HPDE6-E6E7 (cell line): ENCODE measurements at regions not wholly inside any gene's neighbourhood (a gene's known extent, or its start where the extent isn't known, plus 50 kb on each side); places are given as distances from the start of the nearest gene placed in this dataset.
"Not testable (repeated sequence)": the region's sequence is repeated elsewhere in the genome, so short reads cannot be mapped to it uniquely, and the experiment has no call there.

Source experiments
- DNase-seq: peaks from one replicate; pipeline ENCODE4 v3.0.0; 2011; ENCODE audit warnings: missing footprints; ENCODE audit errors: extremely low spot score

- no peak for DNase-seq
Observed at GRCh38 chr11:46223252-46223513, 54.3 kb upstream of the CREB3L1 start.

DNA sequence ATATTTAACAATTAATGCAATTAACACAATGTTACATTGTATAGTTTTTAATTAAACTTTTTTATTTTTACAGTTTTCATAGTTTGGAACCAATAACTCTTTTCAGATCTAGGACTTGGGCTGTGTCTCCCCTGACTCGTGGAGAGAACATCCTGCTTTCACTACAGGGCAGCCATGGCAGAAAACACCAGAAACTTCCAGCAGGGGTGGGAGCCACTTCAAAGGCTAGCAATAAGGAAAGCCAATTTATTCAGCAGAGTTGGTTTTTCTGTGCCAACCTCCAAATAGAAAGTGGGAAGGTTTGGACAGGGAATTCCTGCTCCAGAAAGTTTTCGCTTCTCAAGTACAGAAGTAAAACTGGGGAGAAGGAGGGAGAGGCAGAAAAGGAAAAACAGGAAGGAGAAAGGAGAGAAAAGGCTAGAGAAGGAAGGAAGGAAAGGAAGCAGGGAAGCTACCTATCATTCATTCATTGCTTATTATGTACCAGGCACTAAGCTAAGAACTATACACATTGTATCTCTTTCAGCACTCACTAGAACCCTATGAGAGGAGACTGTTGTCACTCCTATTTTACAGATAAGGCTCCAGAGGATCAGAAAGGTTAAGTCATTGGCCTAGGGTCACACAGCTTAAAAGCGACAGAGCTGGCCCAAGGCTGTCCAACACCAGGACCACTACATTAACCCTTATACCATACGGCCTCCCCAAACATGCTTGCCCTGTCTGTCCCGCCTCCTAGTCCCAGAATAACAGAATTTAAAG, 54.8 kb upstream of the CREB3L1 start:
- no peak for DNase-seq

GRCh38 chr11:46220313-46220712, 57.1 kb upstream of the CREB3L1 start:
- DNase-seq, result no peak

DNA sequence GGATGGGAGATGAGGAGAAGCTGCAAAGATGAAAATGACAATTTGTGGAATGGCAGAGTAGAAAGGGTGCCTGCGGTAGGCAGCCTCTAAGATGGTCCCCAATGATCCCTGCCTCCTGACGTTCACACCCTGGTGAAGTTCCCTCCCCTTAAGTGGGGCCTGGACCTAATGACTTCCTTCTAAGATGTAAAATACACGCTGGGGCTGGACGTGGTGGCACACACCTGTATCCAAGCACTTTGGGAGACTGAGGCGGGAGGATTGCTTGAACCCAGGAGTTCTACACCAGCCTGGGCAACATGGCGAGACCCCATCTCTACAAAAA, 60.7 kb upstream of the CREB3L1 start:
- no peak for DNase-seq

DNA sequence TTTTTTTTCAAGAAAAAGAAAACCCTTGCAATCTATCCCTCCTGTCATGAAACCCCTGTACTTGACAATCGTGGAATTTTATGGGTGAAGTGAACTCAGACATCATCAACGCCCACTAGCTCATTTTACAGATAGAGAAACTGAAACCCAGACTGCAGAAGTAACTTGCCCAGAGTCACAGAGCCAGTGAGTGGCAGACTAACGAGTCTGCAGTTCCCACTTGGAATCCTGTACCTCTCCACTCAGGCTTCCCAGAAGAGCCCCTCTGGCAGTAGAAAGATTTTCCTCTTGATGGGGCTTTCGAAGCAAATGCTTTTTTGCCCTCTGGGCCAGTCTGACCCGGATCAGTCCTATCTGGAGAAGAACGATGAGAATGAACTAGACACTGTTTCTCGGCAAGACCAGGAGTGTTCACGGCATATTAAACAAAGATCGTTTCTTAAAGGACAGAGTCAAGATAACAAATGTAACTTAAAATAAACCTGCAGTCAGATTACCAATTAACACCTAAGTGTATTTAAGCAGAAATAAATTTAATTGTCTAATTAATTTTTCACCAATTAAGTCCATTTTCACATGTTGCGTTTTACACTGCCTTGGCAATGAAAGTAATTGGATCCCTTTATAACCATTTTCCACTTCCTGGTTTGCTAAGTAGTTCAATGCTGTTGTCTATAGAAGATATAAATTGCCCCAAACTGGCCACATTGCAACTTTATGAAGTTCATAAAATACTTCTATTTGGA, 61.3 kb upstream of the CREB3L1 start:
- no peak for DNase-seq

- DNase-seq, result no peak
Observed at GRCh38 chr11:46215208-46215931, 62.1 kb upstream of the CREB3L1 start.

DNA sequence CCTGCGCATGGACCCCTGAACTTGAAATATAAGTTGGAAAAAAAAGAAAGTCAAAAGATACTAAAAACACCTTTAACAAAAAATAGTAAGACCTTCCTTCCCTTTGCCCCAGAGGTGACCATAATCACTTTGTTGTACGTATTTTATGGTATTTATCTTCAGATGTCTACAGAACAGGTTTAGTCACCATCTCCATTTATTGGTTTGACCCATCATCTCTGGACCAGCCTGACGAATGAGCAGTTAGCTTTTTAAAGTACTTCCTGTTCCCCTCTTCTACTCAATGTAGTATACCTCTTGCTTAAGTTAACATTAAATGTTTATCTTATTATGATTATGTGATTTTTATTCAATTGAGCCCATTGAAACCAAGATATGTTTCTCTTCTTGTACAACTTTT, 64.7 kb upstream of the CREB3L1 start:
- DNase-seq, result no peak

DNA sequence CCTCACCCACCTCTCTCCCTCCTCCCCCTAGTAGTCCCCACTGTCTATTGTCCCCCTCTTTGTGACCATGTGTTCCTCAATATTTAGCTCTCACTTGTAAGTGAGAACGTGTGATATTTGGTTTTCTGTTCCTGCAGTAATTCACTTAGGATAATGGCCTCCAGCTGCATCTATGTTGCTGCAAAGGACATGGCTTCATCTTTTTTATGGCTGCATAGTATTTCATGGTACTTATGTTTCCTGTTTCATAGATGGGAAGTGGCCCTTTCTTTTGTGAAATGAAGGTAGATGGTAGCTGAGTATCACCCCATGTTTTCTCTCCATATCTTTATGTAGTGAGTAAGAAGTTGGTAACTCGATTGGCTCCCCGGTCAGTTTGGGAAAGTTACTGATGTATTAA, 66.6 kb upstream of the CREB3L1 start:
- no peak for DNase-seq

- DNase-seq, result peak; percentile 59
Observed at GRCh38 chr11:46210133-46210636, 67.3 kb upstream of the CREB3L1 start.

GRCh38 chr11:46209624-46210023, 67.8 kb upstream of the CREB3L1 start:
- not testable (repeated sequence) for DNase-seq

- DNase-seq, result no peak
Observed at GRCh38 chr11:46208803-46209202, 68.7 kb upstream of the CREB3L1 start.

GRCh38 chr11:46207270-46207669, 70.2 kb upstream of the CREB3L1 start:
- DNase-seq, result no peak

- DNase-seq, result not testable (repeated sequence)
Observed at GRCh38 chr11:46204415-46204814, 73.0 kb upstream of the CREB3L1 start.

DNA sequence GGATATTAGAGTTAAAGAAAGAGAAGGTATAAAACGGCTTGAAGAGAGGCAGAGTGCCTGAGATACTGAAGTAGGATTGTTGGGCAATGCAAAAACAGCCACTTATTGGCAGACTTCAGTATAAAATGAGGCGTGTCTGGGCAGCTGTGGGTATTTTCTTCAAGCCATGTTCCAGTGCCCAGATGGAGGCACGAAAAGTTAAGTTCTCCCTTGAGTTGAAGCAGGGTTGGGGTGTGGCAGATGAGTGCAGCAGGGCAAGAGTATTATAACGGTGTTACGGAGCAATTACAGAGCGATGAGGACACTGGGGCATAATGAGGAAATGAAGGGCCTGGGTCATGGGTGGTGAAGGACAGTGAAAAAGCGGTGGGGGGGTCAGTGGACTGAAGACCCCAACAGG, 73.7 kb upstream of the CREB3L1 start:
- DNase-seq, result no peak

DNA sequence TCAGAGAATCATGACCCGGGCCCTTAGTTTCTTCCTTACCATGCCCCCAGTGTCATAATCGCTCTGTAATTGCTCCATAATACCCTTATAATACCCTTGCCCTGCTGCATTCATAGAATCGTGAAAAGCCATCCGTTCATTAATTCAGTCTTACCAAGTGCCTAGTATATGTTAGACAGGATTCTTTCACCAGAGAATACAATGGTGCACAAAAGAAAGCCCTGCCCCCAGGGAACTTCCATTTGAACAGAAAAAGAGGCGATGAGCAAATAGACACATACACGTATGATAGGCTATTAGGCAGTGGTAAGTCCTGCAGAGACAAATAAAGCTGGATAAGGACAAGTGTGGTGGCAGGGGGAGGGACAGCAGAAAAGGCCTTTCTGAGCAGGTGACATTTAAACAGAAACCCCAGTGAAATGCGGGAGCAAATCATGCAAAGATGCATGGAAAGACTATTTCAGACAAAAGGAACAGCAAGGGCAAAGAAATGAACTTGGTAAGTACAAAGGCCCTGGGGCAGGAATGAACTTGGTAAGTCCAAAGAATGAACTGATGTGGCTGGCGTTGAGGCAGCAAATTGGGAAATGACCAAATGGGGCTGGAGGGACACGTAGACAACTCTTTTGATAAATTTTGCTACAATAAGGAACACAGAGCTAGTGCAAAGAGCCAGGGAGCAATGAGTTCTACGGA, 74.6 kb upstream of the CREB3L1 start:
- no peak for DNase-seq

DNA sequence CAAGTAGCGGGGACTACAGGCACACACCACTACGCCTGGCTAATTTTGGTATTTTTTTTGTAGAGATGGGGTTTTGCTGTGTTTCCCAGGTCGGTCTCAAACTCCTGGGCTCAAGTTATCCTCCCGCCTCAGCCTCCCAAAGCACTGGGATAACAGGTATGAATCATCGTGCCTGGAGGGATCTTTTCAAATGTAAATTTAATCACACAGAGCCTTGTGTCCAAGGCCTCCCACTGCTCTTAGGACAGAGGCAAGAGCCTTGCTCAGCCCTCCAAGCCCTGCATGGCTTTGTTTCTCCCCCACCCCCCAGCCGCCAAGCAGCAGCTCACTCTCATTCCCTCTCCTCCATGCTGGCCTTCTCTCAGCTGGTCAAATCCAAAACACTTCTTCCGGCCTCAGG, 75.3 kb upstream of the CREB3L1 start:
- DNase-seq, result no peak

DNA sequence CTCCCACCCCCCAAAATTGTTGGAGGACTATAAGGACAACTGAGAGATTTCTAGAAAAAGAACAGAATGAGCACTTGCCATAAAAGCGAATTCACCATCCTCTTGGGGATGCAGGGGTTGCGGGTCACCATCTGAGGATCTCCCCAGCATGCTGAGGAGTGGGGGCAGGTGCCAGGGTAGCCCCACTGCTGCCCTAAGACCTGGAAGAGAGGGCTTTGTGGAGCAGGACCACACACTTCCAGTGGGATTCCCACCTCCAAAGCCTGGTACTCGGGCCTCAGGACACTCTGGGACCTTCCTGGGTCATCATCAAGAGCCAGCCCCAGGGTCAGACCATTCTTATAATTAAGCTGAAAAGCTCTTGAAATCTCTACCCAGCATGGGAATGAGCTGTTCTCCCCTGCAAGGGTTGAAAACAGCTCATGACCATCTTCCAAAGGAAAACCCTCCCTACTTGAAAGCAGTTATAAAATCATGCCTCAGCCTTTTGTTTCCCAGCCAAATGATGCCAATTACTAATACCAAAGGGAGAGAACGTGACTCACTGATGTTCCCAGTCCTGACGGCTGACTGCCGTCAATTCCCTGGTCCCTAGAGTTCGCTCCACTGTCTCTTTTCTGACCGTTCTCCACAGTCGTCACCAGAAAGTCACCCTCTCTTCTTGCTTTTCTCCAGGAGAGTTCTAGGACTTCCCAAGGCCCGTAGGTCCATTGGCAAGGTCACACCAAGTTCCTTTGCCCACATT, 76.8 kb upstream of the CREB3L1 start:
- peak; percentile 53 for DNase-seq

DNA sequence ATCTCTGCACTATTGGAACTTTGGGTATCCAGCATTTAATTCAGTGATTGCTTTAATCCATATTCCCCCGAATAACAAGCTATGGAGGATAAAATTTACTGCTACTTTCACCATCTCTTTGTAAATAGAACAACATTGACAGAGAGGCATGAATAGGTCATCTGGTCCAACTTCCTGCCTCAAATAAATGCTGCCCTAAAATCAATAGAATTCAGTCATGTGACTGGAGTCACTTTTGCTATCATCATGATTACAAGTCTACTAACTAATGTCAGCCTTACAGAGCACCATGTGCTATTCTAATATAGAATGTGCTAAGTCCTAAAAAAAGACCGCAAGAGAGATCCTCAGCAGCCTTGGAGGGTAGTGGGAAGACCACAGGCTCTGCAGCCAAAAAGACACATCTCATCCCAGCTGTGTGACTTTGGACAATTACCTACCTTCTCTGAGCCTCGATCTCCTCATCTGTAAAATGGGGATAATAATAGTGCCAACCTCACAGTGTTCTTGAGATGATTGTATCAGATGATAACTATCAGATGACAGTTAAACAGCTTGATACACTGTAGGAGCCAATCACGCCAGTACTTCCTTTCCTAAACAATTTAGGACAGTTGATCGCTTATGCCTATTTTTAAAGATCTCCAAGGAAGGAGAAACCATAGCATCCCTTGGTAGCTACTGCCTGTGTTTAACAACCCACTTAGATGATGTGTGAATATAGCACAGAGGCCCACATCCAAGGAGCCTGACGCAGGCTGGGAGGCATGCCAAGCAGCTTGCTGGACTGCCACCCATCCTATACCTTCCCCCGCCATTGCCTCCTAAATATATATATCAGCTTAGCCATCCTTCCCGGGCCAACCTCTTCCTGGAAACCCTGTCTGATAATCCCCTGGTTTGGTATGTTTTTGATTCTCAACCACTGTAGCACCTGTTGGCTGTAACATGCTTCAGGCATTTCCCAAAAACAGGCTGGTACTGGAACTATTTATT, 77.3 kb upstream of the PHF21A start:
- no peak for DNase-seq

GRCh38 chr11:46197421-46197820, 76.2 kb upstream of the PHF21A start:
- DNase-seq, result no peak

DNA sequence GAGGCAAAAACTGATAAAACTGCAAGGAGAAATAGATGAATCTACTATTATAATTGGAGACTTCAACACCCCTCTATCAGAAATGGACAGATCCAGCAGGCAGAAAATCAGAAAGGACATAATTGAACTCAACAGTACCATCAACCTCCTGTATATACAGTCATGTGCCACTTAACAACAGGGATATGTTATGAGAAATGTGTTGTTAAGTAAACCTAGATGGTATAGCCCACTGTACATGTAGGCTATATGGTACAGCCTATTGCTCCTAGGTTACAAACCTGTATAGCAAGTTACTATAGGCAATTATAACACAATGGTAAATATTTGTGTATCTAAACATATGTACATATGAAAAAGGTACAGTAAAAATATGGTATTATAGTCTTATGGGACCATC, 66.8 kb upstream of the PHF21A start:
- DNase-seq, result no peak
